Transverse colon (tissue), 4 donors: ENCODE measurements at regions not wholly inside any gene's neighbourhood (a gene's known extent, or its start where the extent isn't known, plus 50 kb on each side); places are given as distances from the start of the nearest gene placed in this dataset.

Experiments used
- DNase-seq: peaks from one replicate; pipeline ENCODE4 v3.0.0-alpha.2; 2019
- H3K27ac ChIP-seq, 4 donors: fragments of 200-600 bp; sonication (generic); 2 replicates each; pipeline ENCODE4 v1.5.1; 2016 to 2018; ENCODE audit warnings: inconsistent platforms in 4 of 4
- H3K27me3 ChIP-seq: fragments of 200-600 bp; sonication (generic); 2 replicates; pipeline ENCODE4 v1.5.1; 2017; ENCODE audit warnings: inconsistent platforms
- H3K36me3 ChIP-seq, 4 donors: fragments of 200-600 bp; sonication (generic); 2 replicates each; pipeline ENCODE4 v1.5.1; 2017 to 2019; ENCODE audit warnings: inconsistent platforms in 4 of 4
- H3K4me1 ChIP-seq, 4 donors: fragments of 200-600 bp; sonication (generic); 2 replicates each; pipeline ENCODE4 v1.5.1; 2017 to 2020; ENCODE audit warnings: inconsistent platforms in 4 of 4
- H3K4me3 ChIP-seq, 4 donors: fragments of 200-600 bp; sonication (generic); 1 replicate in 1 of 4; 2 replicates in 3 of 4; pipeline versions ENCODE4 v1.5.1 to v1.6.1; 2017 to 2019; ENCODE audit warnings: inconsistent platforms in 4 of 4
- H3K9me3 ChIP-seq, 2 donors: fragments of 200-600 bp; sonication (generic); 2 replicates each; pipeline ENCODE4 v1.5.1; 2017 to 2019; ENCODE audit warnings: inconsistent platforms in 2 of 2
- EP300 ChIP-seq: sonication (generic); formaldehyde crosslinking; IDR thresholded peaks from one replicate; pipeline ENCODE4 v1.6.1; 2017; ENCODE audit warnings: antibody characterized with exemption, low read depth
- POLR2A ChIP-seq: fragments of 450-650 bp; IDR thresholded peaks from one replicate; pipeline ENCODE4 v1.6.1; 2016; ENCODE audit warnings: antibody characterized with exemption, mild to moderate bottlenecking, moderate library complexity
- POLR2AphosphoS5 ChIP-seq, 3 donors: sonication (generic); formaldehyde crosslinking; IDR thresholded peaks; one replicate each; pipeline ENCODE4 v1.6.1; 2016; ENCODE audit warnings: antibody characterized with exemption in 3 of 3
- WGBS, 2 donors: methylation state at CpG; one replicate each; pipeline ENCODE4 v1.1.5; 2018; ENCODE audit warnings: low coverage in 1 of 2; 5-methylcytosine and 5-hydroxymethylcytosine counted together
- in situ Hi-C, 4 donors: fragments of 200-750 bp; cut with MboI; loops; one replicate each; pipeline versions ENCODE4 v1.15.0 to v1.15.1; 2017; ENCODE audit warnings: low sequenced_read_pairs in 3 of 4, low pct_ligation_motif_present in 1 of 4, low pct_unique_long_range_greater_than_20kb in 1 of 4
- intact Hi-C: fragments of 100-400 bp; cut with DNase I; formaldehyde crosslinking; loops from one replicate; pipeline ENCODE4 v1.15.1; 2023; ENCODE audit warnings: low total_unique reads
- TF ChIP-seq, protein P1 (sequence below), 5 experiments: fragments of 200-600 bp in 3 of 5; fragments of 450-650 bp in 2 of 5; sonication (generic) in 3 of 5; IDR thresholded peaks; 1 replicate in 2 of 5; 2 replicates in 3 of 5; pipeline ENCODE4 v1.5.1; 2016 to 2017; ENCODE audit warnings: antibody characterized with exemption in 5 of 5, inconsistent platforms in 3 of 5, mild to moderate bottlenecking in 2 of 5, moderate library complexity in 1 of 5

DNA sequence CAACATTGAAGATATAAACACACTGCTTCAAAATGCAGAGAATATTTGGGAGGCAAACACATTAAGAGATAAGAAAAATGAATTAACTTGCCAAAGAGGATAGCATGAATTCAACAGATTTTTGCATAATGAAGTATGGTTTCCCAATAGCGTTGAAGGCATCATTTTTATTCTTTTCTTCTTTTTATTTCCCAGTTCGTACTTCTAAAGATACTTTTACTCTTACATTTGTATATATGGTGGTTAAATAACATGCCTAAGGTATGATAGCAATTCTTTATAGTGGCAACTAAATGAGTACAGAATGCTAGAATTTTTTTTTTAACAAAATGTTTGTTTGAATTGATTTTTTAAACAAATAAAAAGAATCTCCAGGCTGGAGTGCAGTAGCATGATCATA is 473.4 kb upstream of the MARCKS start:
- no peaks in the 10 kb centered on the region for H3K36me3 ChIP-seq
- DNase-seq, result no peak

DNA sequence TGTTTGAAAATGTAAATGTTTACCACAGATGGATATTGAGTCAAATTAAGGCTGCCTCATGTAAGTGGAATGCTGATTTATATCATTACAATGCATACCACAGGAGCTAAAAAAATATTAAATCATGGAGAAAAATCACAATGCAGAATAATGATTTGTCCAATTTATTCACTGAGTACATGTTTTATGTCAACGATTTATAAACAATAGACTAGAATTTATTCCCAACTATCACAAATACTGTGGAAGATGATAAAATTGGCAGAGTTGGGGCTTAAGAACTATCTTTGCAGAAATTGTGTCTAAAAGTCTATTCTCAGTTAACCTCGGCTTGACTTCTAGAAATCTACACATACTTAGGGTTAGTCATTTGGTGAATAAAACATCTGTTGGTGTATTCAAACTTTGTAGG is 472.1 kb upstream of the MARCKS start:
- H3K4me1 ChIP-seq, result peaks cover 0 to 3% (median 0%) of the 10 kb centered on the region in 4 donors
- no peaks in the 10 kb centered on the region for H3K36me3 ChIP-seq
- H3K27ac ChIP-seq, result no peak overlapping the region
- no peaks in the 10 kb centered on the region for H3K9me3 ChIP-seq
- intact Hi-C loops (no loop called here), in situ Hi-C loops (no loop called here)
- DNase-seq, result no peak
- no peak overlapping the region for H3K4me3 ChIP-seq
- WGBS, 2 donors, result 78 to 79% methylated on average over 2 of the region's 2 CpGs
- no peaks in the 10 kb centered on the region for H3K27me3 ChIP-seq
- TF ChIP-seq POLR2AphosphoS5 (IDR thresholded peaks at IDR 0.05) (no peak), POLR2A (no peak), EP300 (no peak)
- TF ChIP-seq, protein P1, sequence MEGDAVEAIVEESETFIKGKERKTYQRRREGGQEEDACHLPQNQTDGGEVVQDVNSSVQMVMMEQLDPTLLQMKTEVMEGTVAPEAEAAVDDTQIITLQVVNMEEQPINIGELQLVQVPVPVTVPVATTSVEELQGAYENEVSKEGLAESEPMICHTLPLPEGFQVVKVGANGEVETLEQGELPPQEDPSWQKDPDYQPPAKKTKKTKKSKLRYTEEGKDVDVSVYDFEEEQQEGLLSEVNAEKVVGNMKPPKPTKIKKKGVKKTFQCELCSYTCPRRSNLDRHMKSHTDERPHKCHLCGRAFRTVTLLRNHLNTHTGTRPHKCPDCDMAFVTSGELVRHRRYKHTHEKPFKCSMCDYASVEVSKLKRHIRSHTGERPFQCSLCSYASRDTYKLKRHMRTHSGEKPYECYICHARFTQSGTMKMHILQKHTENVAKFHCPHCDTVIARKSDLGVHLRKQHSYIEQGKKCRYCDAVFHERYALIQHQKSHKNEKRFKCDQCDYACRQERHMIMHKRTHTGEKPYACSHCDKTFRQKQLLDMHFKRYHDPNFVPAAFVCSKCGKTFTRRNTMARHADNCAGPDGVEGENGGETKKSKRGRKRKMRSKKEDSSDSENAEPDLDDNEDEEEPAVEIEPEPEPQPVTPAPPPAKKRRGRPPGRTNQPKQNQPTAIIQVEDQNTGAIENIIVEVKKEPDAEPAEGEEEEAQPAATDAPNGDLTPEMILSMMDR (IDR thresholded peaks at IDR 0.05), result no peak

More for the DNA sequence above, 473.4 kb upstream of the MARCKS start:
- in situ Hi-C loops, result no loop called here
- H3K27ac ChIP-seq, result no peak overlapping the region
- H3K4me1 ChIP-seq, result peaks cover 0 to 3% (median 0%) of the 10 kb centered on the region in 4 donors
- 83 to 89% methylated on average over 2 of the region's 2 CpGs for WGBS, 2 donors
- no peaks in the 10 kb centered on the region for H3K9me3 ChIP-seq
- intact Hi-C loops, result no loop called here
- TF ChIP-seq POLR2AphosphoS5 (IDR thresholded peaks at IDR 0.05) (no peak), EP300 (no peak), POLR2A (no peak)
- TF ChIP-seq, protein P1 (IDR thresholded peaks at IDR 0.05), result no peak
- H3K27me3 ChIP-seq, result no peaks in the 10 kb centered on the region
- H3K4me3 ChIP-seq, result no peak overlapping the region

DNA sequence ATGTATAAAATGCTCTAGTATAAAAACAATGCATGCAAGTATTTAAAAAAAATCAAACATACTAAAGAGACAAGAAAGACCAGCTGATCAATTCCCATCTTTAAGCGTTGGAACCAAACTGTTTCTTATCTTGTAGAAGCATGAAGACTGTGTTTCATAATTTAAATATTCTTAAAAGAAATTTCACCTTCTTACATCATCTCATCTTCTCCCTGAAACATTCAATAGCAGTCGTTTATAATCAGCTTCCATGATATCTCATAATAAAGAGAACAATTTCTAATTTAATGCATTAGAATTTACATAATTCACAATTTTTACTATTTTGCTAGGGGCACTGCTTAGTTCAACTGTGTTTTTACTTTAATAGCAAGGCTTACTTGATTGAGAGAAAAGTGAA is 468.1 kb upstream of the MARCKS start:
- intact Hi-C loops (no loop called here), in situ Hi-C loops (no loop called here)
- no peaks in the 10 kb centered on the region for H3K9me3 ChIP-seq
- no peak overlapping the region for H3K27ac ChIP-seq
- H3K4me3 ChIP-seq, result no peak overlapping the region
- H3K4me1 ChIP-seq, result no peaks in the 10 kb centered on the region
- TF ChIP-seq, protein P1 (IDR thresholded peaks at IDR 0.05), result no peak
- TF ChIP-seq EP300 (no peak), POLR2AphosphoS5 (IDR thresholded peaks at IDR 0.05) (no peak), POLR2A (no peak)
- no peaks in the 10 kb centered on the region for H3K27me3 ChIP-seq
- 83 to 85% methylated on average over 2 of the region's 2 CpGs for WGBS, 2 donors
- H3K36me3 ChIP-seq, result no peaks in the 10 kb centered on the region
- DNase-seq, result no peak

DNA sequence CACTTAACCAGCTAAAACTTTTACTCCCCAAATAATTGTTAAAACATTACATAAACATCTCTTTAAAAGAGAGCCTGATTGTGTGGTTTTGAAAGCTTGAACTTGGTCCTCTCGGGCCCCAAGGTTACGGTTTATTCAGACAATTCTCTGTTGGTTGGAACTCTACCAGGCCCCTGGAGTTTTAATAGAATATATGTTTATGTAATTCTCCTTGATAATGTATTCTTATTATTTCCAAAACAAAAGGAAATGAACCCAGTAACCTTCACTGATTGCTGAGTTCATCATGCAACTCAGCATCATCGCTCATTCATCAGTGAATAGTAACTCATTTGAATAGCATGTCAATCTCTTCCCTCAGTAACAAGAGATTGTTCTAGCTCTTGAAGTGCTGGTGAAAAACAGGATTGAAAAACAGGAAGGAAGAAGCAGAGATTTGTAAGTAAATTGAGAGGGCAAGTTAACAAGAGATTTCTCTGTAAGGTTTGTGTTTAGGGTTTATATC is 464.5 kb upstream of the MARCKS start:
- no peaks in the 10 kb centered on the region for H3K4me1 ChIP-seq
- DNase-seq, result no peak
- no peak overlapping the region for H3K27ac ChIP-seq
- no peaks in the 10 kb centered on the region for H3K27me3 ChIP-seq
- H3K4me3 ChIP-seq, result no peak overlapping the region
- H3K9me3 ChIP-seq, result no peaks in the 10 kb centered on the region
- intact Hi-C loops, result no loop called here
- no peak for TF ChIP-seq POLR2AphosphoS5 (IDR thresholded peaks at IDR 0.05)
- no peak for TF ChIP-seq POLR2A
- TF ChIP-seq, protein P1 (IDR thresholded peaks at IDR 0.05), result no peak
- TF ChIP-seq EP300, result no peak
- in situ Hi-C loops, result no loop called here
- WGBS, 2 donors, result 86 to 89% methylated on average over 3 of the region's 3 CpGs
- no peaks in the 10 kb centered on the region for H3K36me3 ChIP-seq
